SK-N-SH (cell line): ENCODE measurements at regions not wholly inside any gene's neighbourhood (a gene's known extent, or its start where the extent isn't known, plus 50 kb on each side); places are given as distances from the start of the nearest gene placed in this dataset.

ENCODE experiments used
- CTCF ChIA-PET: fragments of 300-600, 350-600 bp; formaldehyde crosslinking; extraction: SDS; loops from one replicate; lab custom pipeline; 2021; lab: Yijun Ruan, JAX
- POLR2A ChIA-PET: fragments of 350-600 bp; sonication (Branson Sonifier 250); formaldehyde crosslinking; extraction: SDS; loops from one replicate; lab custom pipeline; 2020; ENCODE audit warnings: antibody characterized with exemption, inconsistent platforms; lab: Yijun Ruan, JAX
- DNase-seq: peaks from one replicate; pipeline ENCODE4 v3.0.0; 2012
- H2AFZ ChIP-seq: fragments of 200-600 bp; sonication (generic); 2 replicates; pipeline ENCODE4 v1.8.1; 2016; ENCODE audit warnings: antibody characterized with exemption, mild to moderate bottlenecking, low read depth
- H3F3A ChIP-seq: fragments of 200-600 bp; sonication (generic); replicated peaks from 2 replicates; pipeline ENCODE3; 2016; ENCODE audit warnings: antibody characterized with exemption, mild to moderate bottlenecking; ENCODE audit not compliant: insufficient read depth
- H3K27ac ChIP-seq, 2 experiments: fragments of 200-500 bp in 1 of 2; fragments of 200-600 bp in 1 of 2; sonication (Bioruptor generic) in 1 of 2; sonication (generic), shearing (Covaris generic) in 1 of 2; 2 replicates each; pipeline versions ENCODE4 v1.5.1 to v1.6.1; 2014 to 2016; ENCODE audit warnings: low read depth in 2 of 2, inconsistent platforms in 1 of 2, low read length in 1 of 2, mild to moderate bottlenecking in 1 of 2, mixed read lengths in 1 of 2
- H3K27me3 ChIP-seq: fragments of 200-600 bp; sonication (generic), shearing (Covaris generic); 2 replicates; pipeline ENCODE4 v1.6.1; 2016; ENCODE audit warnings: mixed run types; ENCODE audit not compliant: insufficient read depth
- H3K36me3 ChIP-seq, 2 experiments: fragments of 200-500 bp in 1 of 2; fragments of 200-600 bp in 1 of 2; sonication (Bioruptor generic) in 1 of 2; sonication (generic) in 1 of 2; replicated peaks in 1 of 2; 2 replicates each; pipeline versions ENCODE3 to v1.5.1; 2014 to 2016; ENCODE audit warnings: low read length in 1 of 2, mild to moderate bottlenecking in 1 of 2; ENCODE audit not compliant: insufficient read depth in 2 of 2, control insufficient read depth in 1 of 2
- H3K4me1 ChIP-seq, 2 experiments: fragments of 200-500 bp in 1 of 2; fragments of 200-600 bp in 1 of 2; sonication (Bioruptor generic) in 1 of 2; sonication (generic), shearing (Covaris generic) in 1 of 2; 2 replicates each; pipeline versions ENCODE4 v1.5.1 to v1.6.1; 2014 to 2016; ENCODE audit warnings: low read depth in 1 of 2, low read length in 1 of 2, mixed run types in 1 of 2; ENCODE audit not compliant: insufficient read depth in 2 of 2, control insufficient read depth in 1 of 2
- H3K4me2 ChIP-seq: fragments of 200-600 bp; sonication (generic), shearing (Covaris generic); 2 replicates; pipeline ENCODE4 v1.6.1; 2017; ENCODE audit warnings: mixed run types
- H3K4me3 ChIP-seq, 2 experiments: fragments of 200-500 bp in 1 of 2; fragments of 200-600 bp in 1 of 2; sonication (Bioruptor generic) in 1 of 2; sonication (generic), shearing (Covaris generic) in 1 of 2; 2 replicates each; pipeline versions ENCODE4 v1.5.1 to v1.8.1; 2014 to 2016; ENCODE audit warnings: low read depth in 2 of 2, inconsistent platforms in 1 of 2, low read length in 1 of 2, mild to moderate bottlenecking in 1 of 2, mixed read lengths in 1 of 2, moderate library complexity in 1 of 2
- H3K79me2 ChIP-seq: fragments of 200-600 bp; sonication (generic); 2 replicates; pipeline ENCODE4 v1.8.1; 2017; ENCODE audit warnings: mild to moderate bottlenecking; ENCODE audit not compliant: insufficient read depth
- H3K9ac ChIP-seq: fragments of 200-600 bp; sonication (generic); 2 replicates; pipeline ENCODE4 v1.6.1; 2017; ENCODE audit warnings: mixed run types
- H3K9me2 ChIP-seq: fragments of 200-600 bp; sonication (generic); 2 replicates; pipeline ENCODE4 v1.6.1; 2017; ENCODE audit warnings: mixed run types
- H3K9me3 ChIP-seq: fragments of 200-600 bp; sonication (generic); 2 replicates; pipeline ENCODE4 v1.6.1; 2017; ENCODE audit warnings: mixed run types, mild to moderate bottlenecking, moderate library complexity
- H4K20me1 ChIP-seq: fragments of 200-600 bp; sonication (generic); 2 replicates; pipeline ENCODE4 v1.6.1; 2017; ENCODE audit warnings: mild to moderate bottlenecking, mixed run types; ENCODE audit not compliant: insufficient read depth
- CHD2 ChIP-seq: fragments of 150-350 bp; IDR thresholded peaks from 2 replicates; pipeline ENCODE4 v1.6.1; 2018; ENCODE audit warnings: low read length; ENCODE audit not compliant: partially characterized antibody
- EZH2phosphoT487 ChIP-seq: fragments of 200-600 bp; sonication (generic); IDR thresholded peaks from 2 replicates; pipeline ENCODE4 v1.6.1; 2017; ENCODE audit warnings: low read depth, mixed run types, mild to moderate bottlenecking, antibody characterized with exemption, moderate library complexity, borderline replicate concordance
- GATA2 ChIP-seq: sonication (generic); formaldehyde crosslinking; IDR thresholded peaks from 2 replicates; pipeline ENCODE4 v1.5.0; 2020; ENCODE audit warnings: mild to moderate bottlenecking, missing genetic modification reagents
- IRF3 ChIP-seq: fragments of 150-350 bp; IDR thresholded peaks from 2 replicates; pipeline ENCODE4 v1.6.1; 2016; ENCODE audit warnings: mild to moderate bottlenecking, low read depth, low read length
- JUND ChIP-seq: IDR thresholded peaks from 2 replicates; pipeline ENCODE4 v1.4.0; 2012
- MXI1 ChIP-seq: IDR thresholded peaks from 2 replicates; pipeline ENCODE4 v1.6.1; 2012; ENCODE audit warnings: mild to moderate bottlenecking, low read depth, low read length, improper control_type of control experiment
- NFIC ChIP-seq: IDR thresholded peaks from 2 replicates; pipeline ENCODE4 v1.4.0; 2012; ENCODE audit warnings: borderline replicate concordance
- RAD21 ChIP-seq: IDR thresholded peaks from 2 replicates; pipeline ENCODE4 v1.6.1; 2012; ENCODE audit warnings: mild to moderate bottlenecking, low read length
- RCOR1 ChIP-seq: fragments of 150-350 bp; IDR thresholded peaks from 2 replicates; pipeline ENCODE4 v1.6.1; 2017; ENCODE audit warnings: antibody characterized with exemption, low read length
- RFX5 ChIP-seq: IDR thresholded peaks from 2 replicates; pipeline ENCODE4 v1.6.1; 2012; ENCODE audit warnings: mild to moderate bottlenecking, improper control_type of control experiment, low read length
- SIN3A ChIP-seq: IDR thresholded peaks from 2 replicates; pipeline ENCODE4 v1.6.1; 2012; ENCODE audit warnings: low read depth, mild to moderate bottlenecking, low read length, moderate library complexity, borderline replicate concordance
- TCF12 ChIP-seq: IDR thresholded peaks from 2 replicates; pipeline ENCODE4 v1.4.0; 2012
- TEAD4 ChIP-seq: IDR thresholded peaks from 2 replicates; pipeline ENCODE4 v1.4.0; 2012; ENCODE audit warnings: mild to moderate bottlenecking, borderline replicate concordance; ENCODE audit not compliant: insufficient read depth
- USF2 ChIP-seq: fragments of 150-350 bp; IDR thresholded peaks from 2 replicates; pipeline ENCODE4 v1.6.1; 2017; ENCODE audit warnings: antibody characterized with exemption, low read length, low read depth, borderline replicate concordance
- YY1 ChIP-seq: IDR thresholded peaks from 2 replicates; pipeline ENCODE4 v1.4.0; 2012; ENCODE audit warnings: low read depth, mild to moderate bottlenecking
- WGBS: methylation state at CpG from one replicate; pipeline ENCODE4 v1.1.6; 2017; ENCODE audit warnings: low lambda C conversion rate; 5-methylcytosine and 5-hydroxymethylcytosine counted together
- TF ChIP-seq, protein P1 (sequence below): IDR thresholded peaks from 2 replicates; pipeline ENCODE4 v1.6.1; 2012; ENCODE audit warnings: mild to moderate bottlenecking, low read depth, low read length, moderate library complexity
- TF ChIP-seq, protein P2 (sequence below): IDR thresholded peaks from 2 replicates; pipeline ENCODE4 v1.4.0; 2012; ENCODE audit warnings: low read depth, borderline replicate concordance
- TF ChIP-seq, protein P3 (sequence below): IDR thresholded peaks from 2 replicates; pipeline ENCODE4 v1.4.0; 2012; ENCODE audit warnings: low read depth, borderline replicate concordance

DNA sequence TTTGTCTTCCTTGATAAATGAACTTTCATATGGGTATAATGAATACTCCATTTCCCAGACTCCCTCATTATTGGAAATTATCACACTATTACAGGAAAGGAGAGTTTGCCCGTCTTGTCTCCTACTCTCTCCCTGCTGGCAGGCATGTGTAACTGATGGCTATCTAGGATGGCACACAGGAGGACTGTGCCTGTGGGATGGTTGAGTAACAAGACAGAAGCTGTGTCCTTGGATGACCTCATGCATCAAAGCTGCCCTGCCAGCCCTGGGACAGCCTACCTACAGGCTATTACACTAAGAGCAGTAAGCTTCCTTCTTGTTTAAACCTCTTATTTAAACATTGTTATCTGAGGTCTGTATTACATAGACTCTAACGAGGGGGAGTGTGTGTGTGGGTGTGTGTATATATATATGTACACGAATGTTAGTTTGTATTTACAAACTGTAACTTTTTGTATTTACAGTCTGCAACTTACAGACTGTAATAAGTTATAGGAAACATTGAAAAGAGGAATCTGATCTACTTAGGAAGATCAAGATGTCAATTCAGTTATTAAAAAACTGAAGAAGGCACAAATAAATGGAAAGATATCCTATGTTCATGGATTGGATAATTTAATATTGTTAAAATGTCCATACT, 247.6 kb upstream of the ACO1 start (continued):
- TF ChIP-seq, protein P1, sequence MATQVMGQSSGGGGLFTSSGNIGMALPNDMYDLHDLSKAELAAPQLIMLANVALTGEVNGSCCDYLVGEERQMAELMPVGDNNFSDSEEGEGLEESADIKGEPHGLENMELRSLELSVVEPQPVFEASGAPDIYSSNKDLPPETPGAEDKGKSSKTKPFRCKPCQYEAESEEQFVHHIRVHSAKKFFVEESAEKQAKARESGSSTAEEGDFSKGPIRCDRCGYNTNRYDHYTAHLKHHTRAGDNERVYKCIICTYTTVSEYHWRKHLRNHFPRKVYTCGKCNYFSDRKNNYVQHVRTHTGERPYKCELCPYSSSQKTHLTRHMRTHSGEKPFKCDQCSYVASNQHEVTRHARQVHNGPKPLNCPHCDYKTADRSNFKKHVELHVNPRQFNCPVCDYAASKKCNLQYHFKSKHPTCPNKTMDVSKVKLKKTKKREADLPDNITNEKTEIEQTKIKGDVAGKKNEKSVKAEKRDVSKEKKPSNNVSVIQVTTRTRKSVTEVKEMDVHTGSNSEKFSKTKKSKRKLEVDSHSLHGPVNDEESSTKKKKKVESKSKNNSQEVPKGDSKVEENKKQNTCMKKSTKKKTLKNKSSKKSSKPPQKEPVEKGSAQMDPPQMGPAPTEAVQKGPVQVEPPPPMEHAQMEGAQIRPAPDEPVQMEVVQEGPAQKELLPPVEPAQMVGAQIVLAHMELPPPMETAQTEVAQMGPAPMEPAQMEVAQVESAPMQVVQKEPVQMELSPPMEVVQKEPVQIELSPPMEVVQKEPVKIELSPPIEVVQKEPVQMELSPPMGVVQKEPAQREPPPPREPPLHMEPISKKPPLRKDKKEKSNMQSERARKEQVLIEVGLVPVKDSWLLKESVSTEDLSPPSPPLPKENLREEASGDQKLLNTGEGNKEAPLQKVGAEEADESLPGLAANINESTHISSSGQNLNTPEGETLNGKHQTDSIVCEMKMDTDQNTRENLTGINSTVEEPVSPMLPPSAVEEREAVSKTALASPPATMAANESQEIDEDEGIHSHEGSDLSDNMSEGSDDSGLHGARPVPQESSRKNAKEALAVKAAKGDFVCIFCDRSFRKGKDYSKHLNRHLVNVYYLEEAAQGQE, result no peak
- TF ChIP-seq TEAD4 (0 out of 2 replicates have a peak, but pooled peaks have one; percentile 23), GATA2 (CRISPR knock-in tag) (peak; percentile 99), CHD2 (peak; percentile 88), USF2 (no peak), YY1 (no peak), JUND (no peak)
- TF ChIP-seq, protein P2, sequence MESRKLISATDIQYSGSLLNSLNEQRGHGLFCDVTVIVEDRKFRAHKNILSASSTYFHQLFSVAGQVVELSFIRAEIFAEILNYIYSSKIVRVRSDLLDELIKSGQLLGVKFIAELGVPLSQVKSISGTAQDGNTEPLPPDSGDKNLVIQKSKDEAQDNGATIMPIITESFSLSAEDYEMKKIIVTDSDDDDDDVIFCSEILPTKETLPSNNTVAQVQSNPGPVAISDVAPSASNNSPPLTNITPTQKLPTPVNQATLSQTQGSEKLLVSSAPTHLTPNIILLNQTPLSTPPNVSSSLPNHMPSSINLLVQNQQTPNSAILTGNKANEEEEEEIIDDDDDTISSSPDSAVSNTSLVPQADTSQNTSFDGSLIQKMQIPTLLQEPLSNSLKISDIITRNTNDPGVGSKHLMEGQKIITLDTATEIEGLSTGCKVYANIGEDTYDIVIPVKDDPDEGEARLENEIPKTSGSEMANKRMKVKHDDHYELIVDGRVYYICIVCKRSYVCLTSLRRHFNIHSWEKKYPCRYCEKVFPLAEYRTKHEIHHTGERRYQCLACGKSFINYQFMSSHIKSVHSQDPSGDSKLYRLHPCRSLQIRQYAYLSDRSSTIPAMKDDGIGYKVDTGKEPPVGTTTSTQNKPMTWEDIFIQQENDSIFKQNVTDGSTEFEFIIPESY, result no peak
- TF ChIP-seq, protein P3, sequence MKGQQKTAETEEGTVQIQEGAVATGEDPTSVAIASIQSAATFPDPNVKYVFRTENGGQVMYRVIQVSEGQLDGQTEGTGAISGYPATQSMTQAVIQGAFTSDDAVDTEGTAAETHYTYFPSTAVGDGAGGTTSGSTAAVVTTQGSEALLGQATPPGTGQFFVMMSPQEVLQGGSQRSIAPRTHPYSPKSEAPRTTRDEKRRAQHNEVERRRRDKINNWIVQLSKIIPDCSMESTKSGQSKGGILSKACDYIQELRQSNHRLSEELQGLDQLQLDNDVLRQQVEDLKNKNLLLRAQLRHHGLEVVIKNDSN, result no peak

- WGBS, result 0% methylated on average over 1 of the region's 1 CpG
- no peak overlapping the region for H3K4me3 ChIP-seq
- peak overlapping the region in 1 of 2 experiments; percentile 78; a peak in 2 of 4 replicates for H3K27ac ChIP-seq
- H3K4me2 ChIP-seq, result no peak overlapping the region
- H3K79me2 ChIP-seq, result no peaks in the 10 kb centered on the region
- CTCF ChIA-PET, result interaction anchor here (1.8 kb wide), 1 partner anchor 107 kb away, joined by 5 read pairs; no protein-coding TSS in a partner anchor
- no peaks in the 10 kb centered on the region for H3K27me3 ChIP-seq
- no peaks in the 10 kb centered on the region for H4K20me1 ChIP-seq
- H3F3A ChIP-seq, result no peaks in the 10 kb centered on the region
- H3K4me1 ChIP-seq, result peaks cover 0 to 13% of the 10 kb centered on the region in 2 experiments; a peak in 2 of 4 replicates
- H3K36me3 ChIP-seq, result no peaks in the 10 kb centered on the region
- no peak overlapping the region for H3K9ac ChIP-seq
- H2AFZ ChIP-seq, result no peak overlapping the region
- H3K9me3 ChIP-seq, result no peaks in the 10 kb centered on the region
- peak; percentile 44 for DNase-seq
- H3K9me2 ChIP-seq, result no peaks in the 10 kb centered on the region
- POLR2A ChIA-PET, result no interaction called here
- peak; percentile 82 for TF ChIP-seq CHD2
- TF ChIP-seq IRF3, result no peak
- TF ChIP-seq USF2, result no peak
- TF ChIP-seq RCOR1, result peak; percentile 97
- TF ChIP-seq TEAD4, result peak; percentile 66; the same call in 1 of the 2 replicates
- peak; percentile 63; the same call in 1 of the 2 replicates for TF ChIP-seq TCF12
- peak; percentile 28 for TF ChIP-seq RAD21
- TF ChIP-seq YY1, result no peak
- TF ChIP-seq EZH2phosphoT487, result no peak
- TF ChIP-seq SIN3A, result no peak
- TF ChIP-seq, protein P3, result no peak
- TF ChIP-seq MXI1, result peak; percentile 33; the same call in 1 of the 2 replicates
- no peak; the same call in 1 of the 2 replicates for TF ChIP-seq JUND
- no peak for TF ChIP-seq NFIC
- TF ChIP-seq RFX5, result no peak
Observed at GRCh38 chr9:32142074-32142473, 242.4 kb upstream of the ACO1 start.
